HUES48 (cell line): ENCODE measurements at regions not wholly inside any gene's neighbourhood (a gene's known extent, or its start where the extent isn't known, plus 50 kb on each side); places are given as distances from the start of the nearest gene placed in this dataset.
"Not testable (repeated sequence)": the region's sequence is repeated elsewhere in the genome, so short reads cannot be mapped to it uniquely, and the experiment has no call there.

Experiments used
- H3K27ac ChIP-seq: one replicate; pipeline ENCODE4 v1.7.0; 2013; ENCODE audit warnings: low read depth, low read length, inconsistent platforms
- H3K27me3 ChIP-seq: 2 replicates; pipeline ENCODE4 v1.6.1; 2013; ENCODE audit warnings: mild to moderate bottlenecking, low read length; ENCODE audit not compliant: control insufficient read depth, insufficient read depth
- H3K36me3 ChIP-seq: 2 replicates; pipeline ENCODE4 v1.6.1; 2013; ENCODE audit warnings: low read length; ENCODE audit not compliant: control insufficient read depth, insufficient read depth
- H3K4me1 ChIP-seq: 2 replicates; pipeline ENCODE4 v1.6.1; 2013; ENCODE audit warnings: mild to moderate bottlenecking, low read length; ENCODE audit not compliant: control insufficient read depth, insufficient read depth
- H3K4me3 ChIP-seq: 2 replicates; pipeline ENCODE4 v1.5.1; 2013; ENCODE audit warnings: mild to moderate bottlenecking, low read depth, low read length
- H3K9ac ChIP-seq: 2 replicates; pipeline ENCODE4 v1.6.1; 2013; ENCODE audit warnings: mild to moderate bottlenecking, low read depth, low read length, moderate library complexity
- H3K9me3 ChIP-seq: 2 replicates; pipeline ENCODE4 v1.6.1; 2013; ENCODE audit warnings: low read length; ENCODE audit not compliant: control insufficient read depth, insufficient read depth

DNA sequence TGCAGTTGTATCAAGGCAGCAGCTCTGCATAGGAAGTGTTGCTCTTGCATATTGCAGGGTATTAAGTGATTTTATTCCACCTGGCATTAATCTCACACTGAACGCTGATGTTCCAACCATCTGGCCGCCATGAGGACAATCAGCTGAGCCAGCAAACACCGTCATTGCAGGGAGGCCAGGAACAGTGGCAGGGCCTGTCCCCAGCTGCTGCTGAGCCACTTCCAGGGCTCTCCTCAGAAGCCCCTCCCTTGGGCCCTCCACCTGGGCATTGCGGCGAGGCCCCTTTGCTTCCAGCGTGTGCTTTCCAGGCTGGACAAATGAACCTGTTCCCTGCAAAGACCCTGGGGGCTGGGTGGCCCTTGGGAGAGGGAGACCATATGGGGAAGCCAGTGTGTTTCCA lies 171.6 kb upstream of the C1orf174 start:
- H3K4me1 ChIP-seq: peaks cover 30% of the 10 kb centered on the region
- H3K27me3 ChIP-seq: 0 out of 2 replicates have a peak, but pooled peaks cover 7% of the 10 kb centered on the region
- H3K9me3 ChIP-seq: peaks cover 7% of the 10 kb centered on the region
- no peak overlapping the region for H3K9ac ChIP-seq
- H3K4me3 ChIP-seq: no peak overlapping the region
- H3K36me3 ChIP-seq: no peaks in the 10 kb centered on the region
- H3K27ac ChIP-seq: no peak overlapping the region

DNA sequence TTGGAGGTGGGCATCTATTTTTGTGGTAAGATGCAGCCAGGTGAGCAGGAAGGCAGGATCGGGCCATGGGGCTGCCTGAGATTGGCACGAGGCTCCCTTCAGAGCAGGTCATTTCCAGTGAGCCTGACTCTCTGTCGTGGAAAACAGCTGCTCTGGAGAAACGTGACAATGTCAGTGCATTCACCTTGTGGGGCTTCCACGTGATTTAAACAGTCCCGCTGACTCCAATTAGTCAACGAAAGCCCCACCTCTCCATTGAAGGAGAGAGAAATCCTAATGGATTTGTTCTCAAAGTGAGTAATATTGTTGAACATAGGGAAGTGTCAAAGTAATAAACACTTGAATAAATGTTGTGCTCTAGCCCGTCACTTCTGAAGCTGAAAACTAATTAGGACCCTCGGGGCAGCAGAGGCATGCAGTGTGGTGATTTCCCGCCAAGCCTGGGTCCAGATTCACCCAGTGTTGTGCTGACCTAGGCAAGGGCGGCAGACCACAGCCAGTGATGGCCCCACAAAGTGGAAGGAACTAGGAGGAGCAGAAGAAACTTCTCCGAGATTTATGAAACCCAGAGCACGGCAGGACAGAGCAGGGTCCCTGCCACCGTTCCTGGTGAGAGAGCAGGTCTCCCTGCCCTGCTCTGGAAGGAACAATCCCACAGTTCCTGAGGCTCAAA lies 172.5 kb upstream of the C1orf174 start:
- Histone ChIP-seq H3K4me1 (peaks cover 30% of the 10 kb centered on the region), H3K36me3 (no peaks in the 10 kb centered on the region), H3K9me3 (no peaks in the 10 kb centered on the region), H3K9ac (no peak overlapping the region), H3K27ac (no peak overlapping the region), H3K27me3 (0 out of 2 replicates have a peak, but pooled peaks cover 7% of the 10 kb centered on the region), H3K4me3 (no peak overlapping the region)

DNA sequence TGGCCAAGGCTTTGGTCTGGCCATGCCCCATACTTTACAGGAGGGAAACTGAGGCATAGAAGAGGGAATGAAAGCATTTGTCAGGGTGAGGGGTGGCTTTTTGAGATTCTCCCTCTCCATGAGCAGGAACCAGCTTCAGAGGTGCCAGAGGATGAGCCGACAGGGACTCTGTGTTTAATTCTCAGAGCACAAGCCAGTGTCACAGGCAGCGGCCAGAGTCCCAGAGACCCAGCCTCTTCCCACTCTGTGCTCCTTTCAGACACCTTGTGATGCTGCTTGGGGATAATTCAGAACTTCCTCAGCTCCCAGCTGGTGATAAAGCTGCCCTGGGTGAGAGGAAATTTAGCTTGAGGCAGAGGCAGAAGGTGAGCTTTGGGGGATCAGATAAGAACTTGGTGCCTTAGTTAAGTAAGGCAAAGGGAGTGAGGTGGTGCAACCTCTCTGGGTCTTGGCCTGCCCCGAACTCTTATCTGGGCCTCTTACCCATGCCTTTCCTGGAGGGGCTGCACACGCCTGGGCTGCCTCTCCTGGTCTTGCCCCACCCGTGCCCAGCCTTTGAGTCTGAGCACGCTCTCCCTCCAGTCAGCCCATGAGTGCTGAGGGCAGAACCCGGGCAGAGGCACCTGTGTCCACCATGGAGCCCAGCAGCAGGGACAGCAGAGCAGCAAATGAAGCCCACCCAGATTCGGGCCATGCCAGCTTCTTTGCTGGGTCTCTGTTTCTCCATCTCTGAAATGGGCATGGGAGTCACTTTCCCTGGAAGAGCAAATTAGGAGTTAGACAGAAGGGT lies 175.6 kb upstream of the C1orf174 start:
- no peak overlapping the region for H3K9ac ChIP-seq
- H3K9me3 ChIP-seq: peaks cover 8% of the 10 kb centered on the region; the same call in 1 of the 2 replicates
- 0 out of 2 replicates have a peak, but pooled peaks cover 7% of the 10 kb centered on the region for H3K27me3 ChIP-seq

DNA sequence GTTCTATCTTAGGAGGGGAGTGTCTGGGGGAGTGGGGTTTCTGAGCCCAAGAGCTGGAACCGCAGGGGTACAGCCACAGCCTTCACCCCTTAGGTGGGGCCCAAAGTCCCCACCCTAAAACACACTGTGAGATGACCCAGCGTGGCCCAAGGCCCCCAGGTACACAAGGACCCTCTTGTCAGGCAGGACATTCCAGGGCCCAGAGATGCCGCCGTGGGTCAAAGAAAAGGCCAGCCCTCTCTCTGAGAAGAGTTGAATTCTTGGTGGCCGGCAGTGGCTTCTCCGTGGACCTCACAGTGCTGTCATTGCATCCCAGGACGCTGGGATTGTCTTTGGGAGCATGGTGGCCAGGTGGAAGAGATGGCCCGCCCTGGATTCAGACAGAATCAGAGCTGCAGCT lies 176.3 kb upstream of the C1orf174 start:
- H3K27ac ChIP-seq: no peak overlapping the region
- H3K27me3 ChIP-seq: 0 out of 2 replicates have a peak, but pooled peaks cover 7% of the 10 kb centered on the region
- peaks cover 8% of the 10 kb centered on the region; the same call in 1 of the 2 replicates for H3K9me3 ChIP-seq
- no peaks in the 10 kb centered on the region; the same call in 1 of the 2 replicates for H3K4me1 ChIP-seq
- no peak overlapping the region for H3K9ac ChIP-seq
- no peaks in the 10 kb centered on the region for H3K36me3 ChIP-seq
- H3K4me3 ChIP-seq: no peak overlapping the region

More for the DNA sequence above, 175.6 kb upstream of the C1orf174 start:
- no peaks in the 10 kb centered on the region for H3K36me3 ChIP-seq
- no peak overlapping the region for H3K4me3 ChIP-seq
- peaks cover 6% of the 10 kb centered on the region for H3K4me1 ChIP-seq
- H3K27ac ChIP-seq: no peak overlapping the region

DNA sequence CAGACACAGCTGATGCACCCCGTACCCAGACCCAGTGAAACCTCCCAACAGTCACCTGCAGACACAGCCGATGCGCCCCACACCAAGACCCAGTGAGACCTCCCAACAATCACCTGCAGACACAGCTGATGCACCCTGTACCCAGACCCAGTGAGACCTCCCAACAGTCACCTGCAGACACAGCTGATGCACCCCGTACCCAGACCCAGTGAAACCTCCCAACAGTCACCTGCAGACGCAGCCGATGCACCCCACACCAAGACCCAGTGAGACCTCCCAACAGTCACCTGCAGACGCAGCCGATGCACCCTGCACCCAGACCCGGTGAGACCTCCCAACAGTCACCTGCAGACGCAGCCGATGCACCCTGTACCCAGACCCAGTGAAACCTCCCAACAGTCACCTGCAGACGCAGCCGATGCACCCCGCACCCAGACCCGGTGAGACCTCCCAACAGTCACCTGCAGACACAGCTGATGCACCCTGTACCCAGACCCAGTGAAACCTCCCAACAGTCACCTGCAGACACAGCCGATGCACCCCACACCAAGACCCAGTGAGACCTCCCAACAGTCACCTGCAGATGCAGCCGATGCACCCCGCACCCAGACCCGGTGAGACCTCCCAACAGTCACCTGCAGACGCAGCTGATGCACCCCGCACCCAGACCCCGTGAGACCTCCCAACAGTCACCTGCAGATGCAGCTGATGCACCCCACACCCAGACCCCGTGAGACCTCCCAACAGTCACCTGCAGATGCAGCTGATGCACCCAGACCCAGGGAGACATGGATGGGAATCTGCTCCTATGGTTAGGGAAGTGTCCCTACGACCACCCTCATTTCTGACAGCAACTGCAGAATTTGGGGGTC lies 178.3 kb upstream of the C1orf174 start:
- not testable (repeated sequence) for H3K27me3 ChIP-seq, H3K9ac ChIP-seq, H3K27ac ChIP-seq, H3K36me3 ChIP-seq, H3K9me3 ChIP-seq, H3K4me3 ChIP-seq, H3K4me1 ChIP-seq

DNA sequence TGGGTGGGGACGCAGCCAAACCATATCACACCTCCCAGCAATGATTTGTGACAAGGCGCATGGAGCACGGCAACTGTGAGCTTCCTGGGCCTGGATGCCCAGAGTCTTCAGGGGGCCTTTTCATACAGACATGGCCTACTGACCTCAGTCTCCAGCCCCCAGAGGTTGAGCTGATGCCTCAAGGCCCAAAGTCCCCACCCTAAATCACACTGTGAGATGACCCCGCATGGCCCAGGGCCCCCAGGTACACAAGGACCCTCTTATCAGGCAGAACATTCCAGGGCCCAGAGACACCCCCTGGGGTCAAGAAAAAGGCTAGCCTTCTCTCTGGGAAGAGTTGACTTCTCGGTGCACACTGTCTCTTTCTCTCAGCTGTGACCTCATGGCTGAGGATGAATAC lies 179.7 kb upstream of the C1orf174 start:
- H3K27ac ChIP-seq: no peak overlapping the region
- H3K27me3 ChIP-seq: no peaks in the 10 kb centered on the region
- H3K36me3 ChIP-seq: no peaks in the 10 kb centered on the region
- no peak overlapping the region for H3K4me3 ChIP-seq
- H3K4me1 ChIP-seq: no peaks in the 10 kb centered on the region
- H3K9ac ChIP-seq: no peak overlapping the region
- H3K9me3 ChIP-seq: peaks cover 8% of the 10 kb centered on the region; the same call in 1 of the 2 replicates

DNA sequence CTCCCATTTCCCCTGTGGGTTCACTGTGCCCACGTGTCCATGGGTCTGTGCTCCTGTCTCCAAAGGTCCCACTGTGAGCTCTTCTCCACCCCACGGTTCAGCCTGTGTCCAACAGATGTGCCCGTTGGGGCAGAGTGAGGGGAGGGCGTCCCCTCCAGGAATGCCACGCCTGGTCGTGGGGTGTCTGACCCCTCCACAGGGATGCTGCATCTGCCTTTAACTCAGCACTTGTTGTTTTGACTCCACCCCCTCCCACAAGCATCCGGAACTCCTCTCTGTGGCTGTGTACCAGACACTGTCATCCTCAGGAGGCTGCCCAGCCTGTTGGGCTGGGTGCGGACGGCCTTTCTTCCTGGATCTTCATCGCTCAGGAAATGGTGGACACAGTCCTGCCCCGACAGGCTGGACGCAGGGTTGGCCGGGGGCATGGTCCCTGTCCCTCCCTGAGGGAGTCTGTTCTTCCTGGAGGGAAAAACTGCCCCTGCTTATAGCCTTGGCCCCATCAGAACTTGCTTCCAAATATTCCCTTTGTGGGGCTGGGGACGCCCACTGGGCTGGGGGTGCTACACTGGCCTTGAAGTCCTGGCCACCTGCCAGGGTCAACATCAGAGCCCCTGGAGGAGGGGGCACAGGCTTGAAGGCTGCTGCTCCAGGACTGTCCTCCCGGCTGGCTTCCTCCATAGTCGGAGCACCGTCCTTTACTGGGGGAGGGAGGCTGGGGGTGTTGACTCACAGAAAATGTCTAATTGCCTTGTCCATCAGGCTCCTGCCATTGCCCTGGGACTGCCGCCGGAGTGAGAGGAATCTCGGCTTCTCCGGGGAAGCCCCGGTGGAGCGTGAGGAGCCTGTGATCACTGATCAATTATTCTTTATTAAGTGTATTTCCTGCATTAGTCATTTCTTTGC lies 182.0 kb upstream of the C1orf174 start:
- Histone ChIP-seq H3K27me3 (no peaks in the 10 kb centered on the region), H3K4me1 (no peaks in the 10 kb centered on the region), H3K36me3 (no peaks in the 10 kb centered on the region), H3K9me3 (peaks cover 8% of the 10 kb centered on the region; the same call in 1 of the 2 replicates), H3K9ac (no peak overlapping the region), H3K4me3 (no peak overlapping the region), H3K27ac (no peak overlapping the region)

- Histone ChIP-seq H3K27ac (no peak overlapping the region), H3K9me3 (peaks cover 8% of the 10 kb centered on the region; the same call in 1 of the 2 replicates), H3K27me3 (no peaks in the 10 kb centered on the region)
Observed at GRCh38 chr1:4083231-4084047, 183.4 kb upstream of the C1orf174 start.

GRCh38 chr1:4084048-4084431 lies 184.0 kb upstream of the C1orf174 start:
- Histone ChIP-seq H3K27ac (no peak overlapping the region), H3K9ac (no peak overlapping the region), H3K4me1 (no peaks in the 10 kb centered on the region), H3K36me3 (no peaks in the 10 kb centered on the region), H3K4me3 (no peak overlapping the region), H3K9me3 (peaks cover 5% of the 10 kb centered on the region), H3K27me3 (no peaks in the 10 kb centered on the region)

More at GRCh38 chr1:4083231-4084047, 183.4 kb upstream of the C1orf174 start:
- Histone ChIP-seq H3K4me1 (no peaks in the 10 kb centered on the region), H3K4me3 (no peak overlapping the region), H3K9ac (no peak overlapping the region), H3K36me3 (no peaks in the 10 kb centered on the region)
